GM23338 (cell line): ENCODE measurements at regions not wholly inside any gene's neighbourhood (a gene's known extent, or its start where the extent isn't known, plus 50 kb on each side); places are given as distances from the start of the nearest gene placed in this dataset.

Source experiments
- ATAC-seq: fragments of 200-7000 bp; cut with Tn5 transposase; 3 replicates; pipeline ENCODE4 v1.9.1; 2020
- DNase-seq: peaks from one replicate; pipeline ENCODE4 v3.0.0-alpha.2; 2015; ENCODE audit warnings: low spot score
- H2AFZ ChIP-seq: fragments of 200-600 bp; sonication (generic); 2 replicates; pipeline ENCODE4 v1.8.0; 2016; ENCODE audit warnings: antibody characterized with exemption, mild to moderate bottlenecking, moderate library complexity
- H3F3A ChIP-seq: fragments of 200-600 bp; sonication (generic); replicated peaks from 2 replicates; pipeline ENCODE4 v1.8.0; 2017; ENCODE audit warnings: antibody characterized with exemption, mixed run types, low read depth
- H3K27ac ChIP-seq: fragments of 200-600 bp; sonication (generic); 2 replicates; pipeline ENCODE4 v1.6.1; 2016; ENCODE audit warnings: low read depth
- H3K27me3 ChIP-seq: fragments of 200-600 bp; sonication (generic); 2 replicates; pipeline ENCODE4 v1.8.0; 2016; ENCODE audit warnings: mild to moderate bottlenecking, mixed run types, moderate library complexity; ENCODE audit not compliant: insufficient read depth
- H3K36me3 ChIP-seq: fragments of 200-600 bp; sonication (generic); 2 replicates; pipeline ENCODE4 v1.8.0; 2016; ENCODE audit warnings: mild to moderate bottlenecking; ENCODE audit not compliant: insufficient read depth
- H3K4me1 ChIP-seq: fragments of 200-600 bp; sonication (generic); 2 replicates; pipeline ENCODE4 v1.8.0; 2016; ENCODE audit warnings: mild to moderate bottlenecking, moderate library complexity; ENCODE audit not compliant: insufficient read depth
- H3K4me2 ChIP-seq: fragments of 200-600 bp; sonication (generic); 2 replicates; pipeline ENCODE4 v1.7.1; 2017; ENCODE audit warnings: mixed run types
- H3K4me3 ChIP-seq: fragments of 200-600 bp; sonication (generic); 2 replicates; pipeline ENCODE4 v1.6.1; 2016; ENCODE audit warnings: mixed run types
- H3K79me2 ChIP-seq: fragments of 200-600 bp; sonication (generic); replicated peaks from 2 replicates; pipeline ENCODE4 v1.8.0; 2017; ENCODE audit warnings: mild to moderate bottlenecking; ENCODE audit not compliant: insufficient read depth
- H3K9me2 ChIP-seq: fragments of 200-600 bp; sonication (generic); 2 replicates; pipeline ENCODE4 v1.8.0; 2017; ENCODE audit not compliant: insufficient read depth
- H4K20me1 ChIP-seq: fragments of 200-600 bp; sonication (generic); replicated peaks from 2 replicates; pipeline ENCODE4 v1.8.0; 2017; ENCODE audit warnings: mild to moderate bottlenecking; ENCODE audit not compliant: insufficient read depth
- H3K27ac Mint-ChIP-seq: 2 replicates; pipeline ENCODE4 v1.8.0; 2020; ENCODE audit warnings: inconsistent platforms, mild to moderate bottlenecking, moderate library complexity, mixed read lengths
- H3K27me3 Mint-ChIP-seq: 3 replicates; pipeline ENCODE4 v1.8.0; 2022; ENCODE audit warnings: low read depth, mild to moderate bottlenecking, moderate library complexity, mixed read lengths, inconsistent platforms; ENCODE audit not compliant: insufficient read depth, poor library complexity
- H3K36me3 Mint-ChIP-seq: 3 replicates; pipeline ENCODE4 v1.8.0; 2021; ENCODE audit warnings: low read depth, mild to moderate bottlenecking, inconsistent platforms, moderate library complexity, mixed read lengths
- H3K4me1 Mint-ChIP-seq: 3 replicates; pipeline ENCODE4 v1.8.0; 2020; ENCODE audit warnings: mild to moderate bottlenecking, inconsistent platforms, mixed read lengths
- H3K4me3 Mint-ChIP-seq: 3 replicates; pipeline ENCODE4 v1.8.0; 2021; ENCODE audit warnings: moderate library complexity, mild to moderate bottlenecking, inconsistent platforms, mixed read lengths
- H3K9me3 Mint-ChIP-seq: 3 replicates; pipeline ENCODE4 v1.8.0; 2020; ENCODE audit warnings: moderate library complexity, mild to moderate bottlenecking, inconsistent platforms, mixed read lengths
- CREB1 ChIP-seq: fragments of 250-450 bp; sonication (Bioruptor Pico); IDR thresholded peaks from 2 replicates; pipeline ENCODE4 v1.5.0; 2020; ENCODE audit warnings: low read depth, mild to moderate bottlenecking, moderate library complexity
- CTCF ChIP-seq, 2 experiments: fragments of 200-600 bp in 1 of 2; sonication (generic) in 1 of 2; conservative IDR thresholded peaks; 2 replicates each; pipeline versions ENCODE4 v1.5.1 to v1.6.1; 2016 to 2017; ENCODE audit warnings: antibody characterized with exemption in 2 of 2, low read depth in 2 of 2, mild to moderate bottlenecking in 2 of 2, moderate library complexity in 1 of 2
- EZH2 ChIP-seq: fragments of 200-600 bp; sonication (generic); IDR thresholded peaks from one replicate; pipeline ENCODE4 v1.8.0; 2017; ENCODE audit warnings: antibody characterized with exemption, mild to moderate bottlenecking, low read depth; ENCODE audit not compliant: unreplicated experiment
- JUNB ChIP-seq: IDR thresholded peaks from one replicate; pipeline ENCODE4 v1.6.1; 2016; ENCODE audit warnings: antibody characterized with exemption; ENCODE audit not compliant: unreplicated experiment
- NANOG ChIP-seq: IDR thresholded peaks from 2 replicates; pipeline ENCODE4 v1.6.1; 2016; ENCODE audit warnings: antibody characterized with exemption, borderline replicate concordance
- POLR2AphosphoS5 ChIP-seq: IDR thresholded peaks from 2 replicates; pipeline ENCODE4 v1.6.1; 2016; ENCODE audit warnings: antibody characterized with exemption, low read depth
- REST ChIP-seq: IDR thresholded peaks from one replicate; pipeline ENCODE4 v1.6.1; 2018; ENCODE audit warnings: antibody characterized with exemption; ENCODE audit not compliant: unreplicated experiment
- STAT1 ChIP-seq: IDR thresholded peaks from one replicate; pipeline ENCODE4 v1.6.1; 2016; ENCODE audit warnings: antibody characterized with exemption; ENCODE audit not compliant: unreplicated experiment
- ZNF114 ChIP-seq: fragments of 250-450 bp; sonication (Bioruptor Pico); IDR thresholded peaks from 2 replicates; pipeline ENCODE4 v1.5.0; 2020; ENCODE audit warnings: mild to moderate bottlenecking, moderate library complexity
- ZNF331 ChIP-seq: fragments of 250-450 bp; sonication (Bioruptor Pico); IDR thresholded peaks from 2 replicates; pipeline ENCODE4 v1.5.0; 2020; ENCODE audit warnings: low read depth, mild to moderate bottlenecking, moderate library complexity
- ZNF462 ChIP-seq: fragments of 250-450 bp; sonication (Bioruptor Pico); IDR thresholded peaks from 2 replicates; pipeline ENCODE4 v1.5.0; 2020; ENCODE audit warnings: mild to moderate bottlenecking, moderate library complexity

- Histone ChIP-seq H3K4me3 (no peak overlapping the region), H3F3A (no peaks in the 10 kb centered on the region), H4K20me1 (no peaks in the 10 kb centered on the region), H3K27ac (no peak overlapping the region), H3K4me2 (no peak overlapping the region), H3K79me2 (no peaks in the 10 kb centered on the region), H2AFZ (no peak overlapping the region), H3K36me3 (no peaks in the 10 kb centered on the region), H3K27me3 (no peaks in the 10 kb centered on the region), H3K9me2 (no peaks in the 10 kb centered on the region), H3K4me1 (no peaks in the 10 kb centered on the region)
- DNase-seq, result no peak
- Mint-ChIP-seq H3K9me3 (no peaks in the 10 kb centered on the region), H3K27me3 (no peaks in the 10 kb centered on the region), H3K4me3 (no peak overlapping the region), H3K27ac (no peak overlapping the region), H3K36me3 (no peaks in the 10 kb centered on the region), H3K4me1 (peaks cover 4% of the 10 kb centered on the region; the same call in 1 of the 3 replicates)
- TF ChIP-seq ZNF331 (CRISPR knock-in tag), result no peak
- no peak for TF ChIP-seq STAT1
- no peak for TF ChIP-seq CREB1 (CRISPR knock-in tag)
- no peak for ATAC-seq
Measured at GRCh38 chr10:20963056-20963455, 65.9 kb upstream of the NEBL start.

GRCh38 chr10:20962165-20962564, 65.1 kb upstream of the NEBL start:
- H3K4me3 ChIP-seq, result no peak overlapping the region
- H3K27me3 ChIP-seq, result no peaks in the 10 kb centered on the region
- no peaks in the 10 kb centered on the region for H3K79me2 ChIP-seq
- DNase-seq (no peak), ATAC-seq (no peak)
- no peaks in the 10 kb centered on the region for H3K9me2 ChIP-seq
- H3K4me1 ChIP-seq, result no peaks in the 10 kb centered on the region
- no peak overlapping the region for H3K27ac ChIP-seq
- H3K36me3 ChIP-seq, result no peaks in the 10 kb centered on the region
- H3K27me3 Mint-ChIP-seq, result no peaks in the 10 kb centered on the region
- H3F3A ChIP-seq, result no peaks in the 10 kb centered on the region
- H3K9me3 Mint-ChIP-seq, result no peaks in the 10 kb centered on the region
- H3K4me2 ChIP-seq, result no peak overlapping the region
- no peak overlapping the region for H3K4me3 Mint-ChIP-seq
- H2AFZ ChIP-seq, result no peak overlapping the region
- H3K27ac Mint-ChIP-seq, result no peak overlapping the region
- H3K4me1 Mint-ChIP-seq, result peaks cover 4% of the 10 kb centered on the region; the same call in 1 of the 3 replicates
- no peaks in the 10 kb centered on the region for H4K20me1 ChIP-seq
- no peaks in the 10 kb centered on the region for H3K36me3 Mint-ChIP-seq
- TF ChIP-seq POLR2AphosphoS5 (no peak), STAT1 (no peak), CREB1 (CRISPR knock-in tag) (no peak), JUNB (no peak), CTCF (conservative IDR thresholded peaks at IDR 0.05; ENCODE audit: low read depth in 2 of 2) (no peak), REST (no peak), ZNF331 (CRISPR knock-in tag) (no peak), ZNF114 (CRISPR knock-in tag) (no peak), ZNF462 (CRISPR knock-in tag) (no peak), EZH2 (no peak), NANOG (no peak)
